ENCODE measurements at regions not wholly inside any gene's neighbourhood (a gene's known extent, or its start where the extent isn't known, plus 50 kb on each side); places are given as distances from the start of the nearest gene placed in this dataset.
A peak's percentile ranks its signal among the peaks of the same experiment; 100 is the strongest.

DNA sequence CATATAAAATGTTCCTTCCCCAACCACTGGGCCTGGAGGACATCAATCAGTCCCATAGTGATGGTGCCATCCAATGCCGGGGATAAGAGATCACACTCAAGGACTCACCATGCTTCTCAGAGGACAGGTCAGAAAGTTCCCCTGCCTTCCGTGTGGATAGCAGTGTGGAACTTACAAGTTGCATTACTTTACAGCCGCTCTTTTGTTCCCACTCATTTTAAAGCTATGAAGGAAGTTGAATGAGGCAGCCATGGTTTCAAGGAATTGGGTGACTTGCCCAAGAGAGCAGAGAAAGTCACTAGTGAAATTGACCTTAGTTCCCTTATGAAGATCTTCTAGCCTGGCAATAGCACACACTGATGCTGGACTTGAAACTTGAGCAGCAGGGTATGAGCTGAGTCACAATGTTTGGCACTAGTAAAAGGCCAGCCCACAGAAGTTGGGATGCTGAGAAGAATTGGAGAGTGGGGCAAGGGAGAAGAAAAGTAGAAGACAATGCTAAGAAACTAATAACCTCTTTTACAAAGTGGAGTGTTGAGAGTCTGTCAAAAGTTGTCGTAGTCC lies 78.7 kb downstream of the CXCL12 start:
- ChIA-PET CTCF (ENCODE audit: partially characterized antibody) (interaction anchor here (0.8 to 1.2 kb wide), 6 partner anchors 20 to 698 kb away, joined by 3 read pairs; no protein-coding TSS in a partner anchor), POLR2A (ENCODE audit: partially characterized antibody) (no interaction called here)
- Histone ChIP-seq H3K9me3 (ENCODE audit: insufficient read depth in 2 of 2, low read depth in 1 of 2, low read length in 1 of 2) (peaks cover 7% of the 10 kb centered on the region in 2 experiments; a peak in 2 of 4 replicates), H2BK120ac (replicated peaks; ENCODE audit: low read depth, low read length) (no peak overlapping the region), H3K79me1 (ENCODE audit: low read depth, low read length) (no peaks in the 10 kb centered on the region), H3K18ac (ENCODE audit: extremely low read depth, low read length) (no peak overlapping the region), H2AFZ (ENCODE audit: low read length) (no peak overlapping the region), H3K4me1 (replicated peaks in 1 of 4; ENCODE audit: control insufficient read depth in 3 of 4, insufficient read depth in 4 of 4, low read length in 3 of 4) (peaks cover 0 to 8% (median 5%) of the 10 kb centered on the region in 4 experiments; a peak in 6 of 7 replicates), H2BK20ac (ENCODE audit: low read length) (no peak overlapping the region), H3K4me2 (ENCODE audit: insufficient read depth in 1 of 2, low read depth in 2 of 2, low read length in 2 of 2) (no peak overlapping the region), H3K9ac (replicated peaks in 1 of 4; ENCODE audit: extremely low read depth in 1 of 4, low read depth in 3 of 4, low read length in 3 of 4) (no peak overlapping the region), H2BK5ac (ENCODE audit: low read depth, low read length) (no peak overlapping the region), H3K27me3 (replicated peaks in 1 of 4; ENCODE audit: control insufficient read depth in 3 of 4, extremely low read depth in 1 of 4, insufficient read depth in 3 of 4, low read length in 3 of 4) (peaks cover 0 to 14% (median 11%) of the 10 kb centered on the region in 4 experiments; a peak in 5 of 7 replicates), H3K36me3 (ENCODE audit: control insufficient read depth in 2 of 4, insufficient read depth in 4 of 4, low read length in 3 of 4) (no peaks in the 10 kb centered on the region), H2AK5ac (ENCODE audit: low read depth, low read length) (peak overlapping the region; percentile 2; the same call in 1 of the 2 replicates), H3K4ac (replicated peaks; ENCODE audit: insufficient read length, low read depth, low read length) (no peak overlapping the region), H4K5ac (ENCODE audit: insufficient read length, low read depth, low read length) (no peak overlapping the region), H3K23me2 (ENCODE audit: low read depth, low read length) (peaks cover 2% of the 10 kb centered on the region; the same call in 1 of the 2 replicates), H2BK12ac (ENCODE audit: low read depth, low read length) (0 out of 2 replicates have a peak overlapping the region, but pooled peaks have one; percentile 13), H4K20me1 (replicated peaks in 1 of 2; ENCODE audit: control insufficient read depth in 1 of 2, insufficient read depth in 2 of 2, low read length in 2 of 2) (no peaks in the 10 kb centered on the region), H4K8ac (ENCODE audit: extremely low read depth, insufficient read depth, low read length) (no peak overlapping the region), H3K23ac (ENCODE audit: insufficient read length) (no peak overlapping the region), H4K91ac (replicated peaks; ENCODE audit: insufficient read length, low read length) (no peak overlapping the region), H3K4me3 (ENCODE audit: extremely low read depth in 1 of 4, insufficient read depth in 2 of 4, low read depth in 3 of 4, low read length in 4 of 4) (no peak overlapping the region), H3K79me2 (ENCODE audit: control insufficient read depth in 1 of 2, insufficient read depth in 2 of 2, low read length in 2 of 2) (no peaks in the 10 kb centered on the region), H3K14ac (ENCODE audit: insufficient read length) (no peak overlapping the region), H3K27ac (ENCODE audit: low read depth, low read length) (no peak overlapping the region), H2BK15ac (ENCODE audit: low read length) (no peak overlapping the region), H3K56ac (replicated peaks; ENCODE audit: insufficient read length, low read depth, low read length) (no peak overlapping the region)
- no peak for FAIRE-seq
- 48% methylated on average over 4 of the region's 4 CpGs; no CpG with 5 or more reads in 1 of the 2 experiments for WGBS, 2 experiments (ENCODE audit: extremely low coverage in 1 of 2, insufficient coverage in 1 of 2, insufficient read length in 1 of 2, insufficient replicate concordance in 2 of 2, low coverage in 1 of 2, low lambda C conversion rate in 2 of 2, missing lambda C conversion rate in 1 of 2)
- no peak for DNase-seq (ENCODE audit: low read depth in 1 of 2, low spot score in 2 of 2)
- TF ChIP-seq SP4 (IDR thresholded peaks at IDR 0.05; ENCODE audit: low read length): no peak
- TF ChIP-seq CHD2 (IDR thresholded peaks at IDR 0.05; ENCODE audit: low read length): no peak
- TF ChIP-seq CTBP2 (IDR thresholded peaks at IDR 0.05; ENCODE audit: borderline replicate concordance, insufficient read depth, insufficient read length, low read length): no peak
- TF ChIP-seq, protein P1, sequence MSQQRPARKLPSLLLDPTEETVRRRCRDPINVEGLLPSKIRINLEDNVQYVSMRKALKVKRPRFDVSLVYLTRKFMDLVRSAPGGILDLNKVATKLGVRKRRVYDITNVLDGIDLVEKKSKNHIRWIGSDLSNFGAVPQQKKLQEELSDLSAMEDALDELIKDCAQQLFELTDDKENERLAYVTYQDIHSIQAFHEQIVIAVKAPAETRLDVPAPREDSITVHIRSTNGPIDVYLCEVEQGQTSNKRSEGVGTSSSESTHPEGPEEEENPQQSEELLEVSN (IDR thresholded peaks at IDR 0.05): no peak
- TF ChIP-seq NRF1 (IDR thresholded peaks at IDR 0.05; ENCODE audit: low read depth, low read length): no peak
- TF ChIP-seq CBX8 (IDR thresholded peaks at IDR 0.05; ENCODE audit: borderline replicate concordance, low read depth, low read length): no peak
- TF ChIP-seq ASH2L (IDR thresholded peaks at IDR 0.05; ENCODE audit: low read length): no peak
- TF ChIP-seq EP300 (IDR thresholded peaks at IDR 0.05; ENCODE audit: borderline replicate concordance in 1 of 2, low read depth in 2 of 2, low read length in 2 of 2): no peak

All from H1 (cell line).